Colonic mucosa (tissue), 4 donors: ENCODE measurements at regions not wholly inside any gene's neighbourhood (a gene's known extent, or its start where the extent isn't known, plus 50 kb on each side); places are given as distances from the start of the nearest gene placed in this dataset.

ENCODE experiments used
- DNase-seq: peaks from one replicate; pipeline ENCODE4 v3.0.0-alpha.2; 2020
- H3K27ac ChIP-seq: fragments of 200-600 bp; one replicate; pipeline ENCODE4 v1.8.0; 2021
- H3K27me3 ChIP-seq: fragments of 200-600 bp; one replicate; pipeline ENCODE4 v1.8.0; 2021
- H3K36me3 ChIP-seq: fragments of 200-600 bp; one replicate; pipeline ENCODE4 v1.8.0; 2021
- H3K4me1 ChIP-seq: fragments of 200-600 bp; one replicate; pipeline ENCODE4 v1.8.0; 2021; ENCODE audit warnings: mild to moderate bottlenecking
- H3K4me3 ChIP-seq: fragments of 200-600 bp; one replicate; pipeline ENCODE4 v1.8.0; 2021
- H3K9ac ChIP-seq, 2 donors: one replicate each; pipeline ENCODE4 v1.7.0; 2013; ENCODE audit warnings: control low read depth in 2 of 2, low read depth in 2 of 2, low read length in 2 of 2
- H3K9me3 ChIP-seq: fragments of 200-600 bp; one replicate; pipeline ENCODE4 v1.8.0; 2021
- CTCF ChIP-seq: fragments of 200-600 bp; IDR thresholded peaks from one replicate; pipeline ENCODE4 v1.8.0; 2022; ENCODE audit warnings: antibody characterized with exemption, mild to moderate bottlenecking
- intact Hi-C: fragments of 100-400 bp; cut with DNase I; formaldehyde crosslinking; loops from one replicate; pipeline ENCODE4 v1.14.1; 2022
- donor health status: healthy.
- donor health status: DM: no; HTN: no; CAD: no.
- donor health status: DM: no; HTN: no; CAD: no.

DNA sequence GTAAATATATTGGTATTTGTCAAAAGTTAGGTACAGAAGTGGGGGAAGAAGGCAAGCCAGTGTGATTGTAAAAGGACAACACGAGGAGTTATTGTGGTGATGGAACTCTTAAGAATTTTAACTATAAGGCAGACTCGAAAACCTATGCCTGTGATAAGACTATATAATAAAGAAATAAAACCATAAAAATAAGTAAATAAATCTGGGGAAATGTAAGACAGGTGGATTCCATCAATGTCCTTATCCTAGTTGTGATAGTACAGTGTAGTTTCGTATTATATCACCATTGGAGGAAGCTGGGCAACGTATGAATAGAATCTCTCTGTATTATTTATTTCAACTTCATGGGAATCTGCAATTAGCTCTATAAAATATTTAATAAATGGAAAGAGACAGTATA is 395.7 kb downstream of the CDC14C start:
- H3K4me3 ChIP-seq, result no peak overlapping the region
- no peak for TF ChIP-seq CTCF
- H3K36me3 ChIP-seq, result no peaks in the 10 kb centered on the region
- no peak overlapping the region for H3K27ac ChIP-seq
- H3K9ac ChIP-seq, result no peak overlapping the region
- no peaks in the 10 kb centered on the region for H3K27me3 ChIP-seq
- H3K9me3 ChIP-seq, result no peaks in the 10 kb centered on the region
- intact Hi-C loops, result no loop called here
- H3K4me1 ChIP-seq, result no peaks in the 10 kb centered on the region
- DNase-seq, result no peak

DNA sequence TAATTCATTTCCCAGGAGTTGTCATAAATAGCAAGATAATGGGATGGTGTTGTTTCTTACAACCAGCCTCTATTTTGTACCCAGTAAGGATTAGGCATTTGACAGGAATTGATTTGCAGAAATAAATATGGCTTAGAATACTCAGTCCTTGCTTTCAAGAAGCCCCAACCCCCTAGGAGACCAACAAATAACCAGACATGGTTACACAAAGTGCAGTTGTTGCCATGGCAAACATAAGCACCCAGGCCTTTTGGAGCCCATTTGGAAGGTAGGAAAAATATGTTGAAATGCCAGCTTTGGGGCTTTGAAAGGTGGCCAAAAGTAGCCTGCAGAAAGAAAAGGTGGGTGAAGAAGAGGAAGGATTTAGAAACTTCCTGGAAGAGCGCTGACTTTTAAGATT is 397.5 kb downstream of the CDC14C start:
- intact Hi-C loops, result no loop called here
- H3K9ac ChIP-seq, result no peak overlapping the region
- no peak for DNase-seq
- H3K27ac ChIP-seq, result no peak overlapping the region
- no peak overlapping the region for H3K4me3 ChIP-seq
- H3K9me3 ChIP-seq, result no peaks in the 10 kb centered on the region
- H3K36me3 ChIP-seq, result no peaks in the 10 kb centered on the region
- TF ChIP-seq CTCF, result no peak
- H3K27me3 ChIP-seq, result no peaks in the 10 kb centered on the region
- H3K4me1 ChIP-seq, result no peaks in the 10 kb centered on the region

- Histone ChIP-seq H3K9ac (no peak overlapping the region), H3K9me3 (no peaks in the 10 kb centered on the region), H3K27me3 (no peaks in the 10 kb centered on the region), H3K4me1 (no peaks in the 10 kb centered on the region), H3K4me3 (no peak overlapping the region), H3K36me3 (no peaks in the 10 kb centered on the region), H3K27ac (no peak overlapping the region)
- intact Hi-C loops, result no loop called here
- DNase-seq, result no peak
- TF ChIP-seq CTCF, result no peak
Measured at GRCh38 chr7:49322476-49322875, 398.1 kb downstream of the CDC14C start.

DNA sequence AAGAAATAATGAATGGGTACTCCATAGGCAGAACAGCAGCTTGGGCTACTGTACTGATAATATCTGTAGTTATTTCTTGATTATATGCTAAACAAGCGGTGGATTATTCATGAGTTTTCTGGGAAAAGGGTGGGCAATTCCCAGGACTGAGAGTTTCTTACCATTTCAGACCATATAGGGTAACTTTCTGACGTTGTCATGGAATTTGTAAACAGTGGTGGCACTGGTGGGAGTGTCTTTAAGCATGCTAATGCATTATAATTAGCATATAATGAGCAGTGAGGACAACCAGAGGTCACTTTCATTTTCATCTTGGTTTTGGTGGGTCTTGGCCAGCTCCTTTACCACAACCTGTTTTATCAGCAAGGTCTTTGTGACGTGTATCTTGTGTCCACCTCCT is 399.7 kb downstream of the CDC14C start:
- DNase-seq, result no peak
- intact Hi-C loops, result no loop called here
- Histone ChIP-seq H3K4me3 (no peak overlapping the region), H3K27ac (no peak overlapping the region), H3K9ac (no peak overlapping the region), H3K4me1 (no peaks in the 10 kb centered on the region), H3K9me3 (no peaks in the 10 kb centered on the region), H3K27me3 (no peaks in the 10 kb centered on the region), H3K36me3 (no peaks in the 10 kb centered on the region)
- TF ChIP-seq CTCF, result no peak

GRCh38 chr7:49324707-49325106 is 400.4 kb downstream of the CDC14C start:
- Histone ChIP-seq H3K27me3 (no peaks in the 10 kb centered on the region), H3K4me3 (no peak overlapping the region), H3K36me3 (no peaks in the 10 kb centered on the region), H3K9me3 (no peaks in the 10 kb centered on the region), H3K9ac (no peak overlapping the region), H3K4me1 (no peaks in the 10 kb centered on the region), H3K27ac (no peak overlapping the region)
- intact Hi-C loops, result no loop called here
- no peak for TF ChIP-seq CTCF
- DNase-seq, result no peak

DNA sequence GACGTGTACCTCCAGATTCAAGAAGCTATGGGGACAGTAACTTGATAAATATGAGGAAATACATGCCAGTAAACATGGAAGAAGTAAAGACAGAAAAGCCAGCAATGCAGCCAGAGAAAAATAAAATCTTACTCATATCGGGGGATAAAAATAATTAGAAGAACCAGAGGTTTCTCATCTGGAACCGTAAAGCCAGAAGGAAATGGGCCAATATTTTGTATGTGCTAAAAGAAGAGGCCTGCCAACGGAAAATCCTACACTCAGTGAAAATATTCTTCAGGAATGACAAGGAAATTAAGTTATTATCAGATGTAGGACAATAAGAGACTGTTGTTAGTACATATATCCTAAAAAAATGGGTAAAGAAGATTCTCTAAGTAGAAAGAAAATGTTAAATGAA is 401.2 kb downstream of the CDC14C start:
- no peak for TF ChIP-seq CTCF
- Histone ChIP-seq H3K4me3 (no peak overlapping the region), H3K27me3 (no peaks in the 10 kb centered on the region), H3K27ac (no peak overlapping the region), H3K9ac (no peak overlapping the region), H3K4me1 (no peaks in the 10 kb centered on the region), H3K36me3 (no peaks in the 10 kb centered on the region), H3K9me3 (no peaks in the 10 kb centered on the region)
- intact Hi-C loops, result no loop called here
- no peak for DNase-seq
